ENCODE measurements at regions not wholly inside any gene's neighbourhood (a gene's known extent, or its start where the extent isn't known, plus 50 kb on each side); places are given as distances from the start of the nearest gene placed in this dataset.

- CTCF ChIA-PET, result no interaction called here
- H3K4me1 ChIP-seq (ENCODE audit: control insufficient read depth, insufficient read depth, low read length), result no peaks in the 10 kb centered on the region; the same call in 1 of the 2 replicates
- no TSS peak for BruUV-seq (replicated peaks)
These were observed 181.0 kb downstream of the ABHD5 start for GRCh38 chr3:43871627-43872245.

DNA sequence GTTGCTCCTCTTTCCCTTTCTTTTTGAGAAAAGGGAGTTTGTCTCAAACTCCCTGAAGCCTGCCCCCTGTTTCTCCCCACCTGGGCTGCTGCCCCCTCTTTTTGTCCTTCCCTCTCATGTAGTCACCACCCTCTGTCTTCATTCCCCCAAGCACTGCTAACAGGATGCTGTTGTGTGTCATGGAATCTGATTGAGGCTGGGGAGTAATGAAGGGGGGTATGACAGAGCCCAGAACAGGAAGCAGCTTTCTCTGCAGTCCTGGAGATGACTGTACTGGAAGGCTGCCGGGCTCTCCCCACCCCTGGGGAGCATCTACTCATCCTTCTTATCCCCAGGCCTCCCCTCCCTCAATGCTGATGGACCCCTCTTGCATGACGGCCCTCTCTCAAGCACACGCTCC lies 181.6 kb downstream of the ABHD5 start:
- ATAC-seq (no peak), DNase-seq (ENCODE audit: low read depth, low spot score) (no peak)
- TF ChIP-seq, protein P1, sequence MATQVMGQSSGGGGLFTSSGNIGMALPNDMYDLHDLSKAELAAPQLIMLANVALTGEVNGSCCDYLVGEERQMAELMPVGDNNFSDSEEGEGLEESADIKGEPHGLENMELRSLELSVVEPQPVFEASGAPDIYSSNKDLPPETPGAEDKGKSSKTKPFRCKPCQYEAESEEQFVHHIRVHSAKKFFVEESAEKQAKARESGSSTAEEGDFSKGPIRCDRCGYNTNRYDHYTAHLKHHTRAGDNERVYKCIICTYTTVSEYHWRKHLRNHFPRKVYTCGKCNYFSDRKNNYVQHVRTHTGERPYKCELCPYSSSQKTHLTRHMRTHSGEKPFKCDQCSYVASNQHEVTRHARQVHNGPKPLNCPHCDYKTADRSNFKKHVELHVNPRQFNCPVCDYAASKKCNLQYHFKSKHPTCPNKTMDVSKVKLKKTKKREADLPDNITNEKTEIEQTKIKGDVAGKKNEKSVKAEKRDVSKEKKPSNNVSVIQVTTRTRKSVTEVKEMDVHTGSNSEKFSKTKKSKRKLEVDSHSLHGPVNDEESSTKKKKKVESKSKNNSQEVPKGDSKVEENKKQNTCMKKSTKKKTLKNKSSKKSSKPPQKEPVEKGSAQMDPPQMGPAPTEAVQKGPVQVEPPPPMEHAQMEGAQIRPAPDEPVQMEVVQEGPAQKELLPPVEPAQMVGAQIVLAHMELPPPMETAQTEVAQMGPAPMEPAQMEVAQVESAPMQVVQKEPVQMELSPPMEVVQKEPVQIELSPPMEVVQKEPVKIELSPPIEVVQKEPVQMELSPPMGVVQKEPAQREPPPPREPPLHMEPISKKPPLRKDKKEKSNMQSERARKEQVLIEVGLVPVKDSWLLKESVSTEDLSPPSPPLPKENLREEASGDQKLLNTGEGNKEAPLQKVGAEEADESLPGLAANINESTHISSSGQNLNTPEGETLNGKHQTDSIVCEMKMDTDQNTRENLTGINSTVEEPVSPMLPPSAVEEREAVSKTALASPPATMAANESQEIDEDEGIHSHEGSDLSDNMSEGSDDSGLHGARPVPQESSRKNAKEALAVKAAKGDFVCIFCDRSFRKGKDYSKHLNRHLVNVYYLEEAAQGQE (IDR thresholded peaks at IDR 0.05; ENCODE audit: insufficient read depth in 1 of 2, low read depth in 2 of 2, low read length in 1 of 2), result no peak
- TF ChIP-seq SIN3A (IDR thresholded peaks at IDR 0.05; ENCODE audit: borderline replicate concordance, insufficient read depth, low read depth, low read length), result no peak
- TF ChIP-seq, protein P2, sequence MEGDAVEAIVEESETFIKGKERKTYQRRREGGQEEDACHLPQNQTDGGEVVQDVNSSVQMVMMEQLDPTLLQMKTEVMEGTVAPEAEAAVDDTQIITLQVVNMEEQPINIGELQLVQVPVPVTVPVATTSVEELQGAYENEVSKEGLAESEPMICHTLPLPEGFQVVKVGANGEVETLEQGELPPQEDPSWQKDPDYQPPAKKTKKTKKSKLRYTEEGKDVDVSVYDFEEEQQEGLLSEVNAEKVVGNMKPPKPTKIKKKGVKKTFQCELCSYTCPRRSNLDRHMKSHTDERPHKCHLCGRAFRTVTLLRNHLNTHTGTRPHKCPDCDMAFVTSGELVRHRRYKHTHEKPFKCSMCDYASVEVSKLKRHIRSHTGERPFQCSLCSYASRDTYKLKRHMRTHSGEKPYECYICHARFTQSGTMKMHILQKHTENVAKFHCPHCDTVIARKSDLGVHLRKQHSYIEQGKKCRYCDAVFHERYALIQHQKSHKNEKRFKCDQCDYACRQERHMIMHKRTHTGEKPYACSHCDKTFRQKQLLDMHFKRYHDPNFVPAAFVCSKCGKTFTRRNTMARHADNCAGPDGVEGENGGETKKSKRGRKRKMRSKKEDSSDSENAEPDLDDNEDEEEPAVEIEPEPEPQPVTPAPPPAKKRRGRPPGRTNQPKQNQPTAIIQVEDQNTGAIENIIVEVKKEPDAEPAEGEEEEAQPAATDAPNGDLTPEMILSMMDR (IDR thresholded peaks at IDR 0.05), result no peak
- no peak for TF ChIP-seq POLR2AphosphoS5 (IDR thresholded peaks at IDR 0.05; ENCODE audit: low read depth, low read length)
- TF ChIP-seq TCF7L2 (IDR thresholded peaks at IDR 0.05; ENCODE audit: low read depth, low read length), result no peak
- in situ Hi-C loops (cut with HindIII; ENCODE audit: low pct_unique_long_range_greater_than_20kb, low sequenced_read_pairs) (no loop called here), intact Hi-C loops (cut with micrococcal nuclease; ENCODE audit: unreplicated experiment) (no loop called here)
- Histone ChIP-seq H3K36me3 (ENCODE audit: control insufficient read depth, insufficient read depth, low read length) (no peaks in the 10 kb centered on the region), H3K4me1 (ENCODE audit: control insufficient read depth, insufficient read depth, low read length) (no peaks in the 10 kb centered on the region; the same call in 1 of the 2 replicates), H3K4me3 (ENCODE audit: low read depth in 2 of 2, low read length in 2 of 2) (no peak overlapping the region), H3K9me3 (ENCODE audit: control insufficient read depth, insufficient read depth, low read depth, low read length) (no peaks in the 10 kb centered on the region), H3K27me3 (ENCODE audit: control insufficient read depth, insufficient read depth, low read length) (0 out of 2 replicates have a peak, but pooled peaks cover 2% of the 10 kb centered on the region), H3K27ac (ENCODE audit: low read length) (no peak overlapping the region)
- POLR2A ChIA-PET, result no interaction called here
- no TSS peak for BruUV-seq (replicated peaks)
- CTCF ChIA-PET, result no interaction called here

More at GRCh38 chr3:43871627-43872245, 181.0 kb downstream of the ABHD5 start:
- DNase-seq (ENCODE audit: low read depth, low spot score) (no peak), ATAC-seq (no peak)
- H3K27me3 ChIP-seq (ENCODE audit: control insufficient read depth, insufficient read depth, low read length), result no peaks in the 10 kb centered on the region
- no peak overlapping the region for H3K27ac ChIP-seq (ENCODE audit: low read length)
- no peak overlapping the region for H3K4me3 ChIP-seq (ENCODE audit: low read depth in 2 of 2, low read length in 2 of 2)
- in situ Hi-C loops (cut with HindIII; ENCODE audit: low pct_unique_long_range_greater_than_20kb, low sequenced_read_pairs) (no loop called here), intact Hi-C loops (cut with micrococcal nuclease; ENCODE audit: unreplicated experiment) (no loop called here)
- POLR2A ChIA-PET, result no interaction called here
- TF ChIP-seq POLR2AphosphoS5 (IDR thresholded peaks at IDR 0.05; ENCODE audit: low read depth, low read length) (no peak), TCF7L2 (IDR thresholded peaks at IDR 0.05; ENCODE audit: low read depth, low read length) (no peak)
- H3K9me3 ChIP-seq (ENCODE audit: control insufficient read depth, insufficient read depth, low read depth, low read length), result no peaks in the 10 kb centered on the region
- H3K36me3 ChIP-seq (ENCODE audit: control insufficient read depth, insufficient read depth, low read length), result no peaks in the 10 kb centered on the region

GRCh38 chr3:43872901-43873300 lies 182.2 kb downstream of the ABHD5 start:
- Histone ChIP-seq H3K4me1 (ENCODE audit: control insufficient read depth, insufficient read depth, low read length) (no peaks in the 10 kb centered on the region; the same call in 1 of the 2 replicates), H3K9me3 (ENCODE audit: control insufficient read depth, insufficient read depth, low read depth, low read length) (no peaks in the 10 kb centered on the region), H3K4me3 (ENCODE audit: low read depth in 2 of 2, low read length in 2 of 2) (no peak overlapping the region), H3K36me3 (ENCODE audit: control insufficient read depth, insufficient read depth, low read length) (no peaks in the 10 kb centered on the region), H3K27me3 (ENCODE audit: control insufficient read depth, insufficient read depth, low read length) (0 out of 2 replicates have a peak, but pooled peaks cover 2% of the 10 kb centered on the region), H3K27ac (ENCODE audit: low read length) (no peak overlapping the region)
- no peak for TF ChIP-seq POLR2AphosphoS5 (IDR thresholded peaks at IDR 0.05; ENCODE audit: low read depth, low read length)
- TF ChIP-seq, protein P1 (IDR thresholded peaks at IDR 0.05; ENCODE audit: insufficient read depth in 1 of 2, low read depth in 2 of 2, low read length in 1 of 2), result no peak
- TF ChIP-seq, protein P2 (IDR thresholded peaks at IDR 0.05), result no peak
- TF ChIP-seq SIN3A (IDR thresholded peaks at IDR 0.05; ENCODE audit: borderline replicate concordance, insufficient read depth, low read depth, low read length), result no peak
- no peak for TF ChIP-seq TCF7L2 (IDR thresholded peaks at IDR 0.05; ENCODE audit: low read depth, low read length)
- CTCF ChIA-PET, result no interaction called here
- intact Hi-C loops (cut with micrococcal nuclease; ENCODE audit: unreplicated experiment) (no loop called here), in situ Hi-C loops (cut with HindIII; ENCODE audit: low pct_unique_long_range_greater_than_20kb, low sequenced_read_pairs) (no loop called here)
- ATAC-seq, result no peak
- DNase-seq (ENCODE audit: low read depth, low spot score), result no peak
- no TSS peak for BruUV-seq (replicated peaks)
- POLR2A ChIA-PET, result no interaction called here

Measured in Panc1 (cell line).